GM19463 (cell line): ENCODE measurements at regions not wholly inside any gene's neighbourhood (a gene's known extent, or its start where the extent isn't known, plus 50 kb on each side); places are given as distances from the start of the nearest gene placed in this dataset.

Source experiments
- ATAC-seq: cut with Tn5 transposase; IDR thresholded peaks from one replicate; pipeline ENCODE4 v1.9.1; 2021; ENCODE audit warnings: mild to moderate bottlenecking, moderate library complexity; ENCODE audit not compliant: unreplicated experiment

GRCh38 chr1:244218220-244218619, 167.1 kb downstream of the ZBTB18 start:
- no peak for ATAC-seq

GRCh38 chr1:244219149-244219548, 168.1 kb downstream of the ZBTB18 start:
- no peak for ATAC-seq

GRCh38 chr1:244219802-244220201, 168.7 kb downstream of the ZBTB18 start:
- no peak for ATAC-seq

- ATAC-seq, result no peak
Observed at GRCh38 chr1:244220410-244220809, 169.3 kb downstream of the ZBTB18 start.

GRCh38 chr1:244221991-244222390, 170.9 kb downstream of the ZBTB18 start:
- ATAC-seq, result no peak

- ATAC-seq, result no peak
Observed at GRCh38 chr1:244224487-244225430, 173.7 kb downstream of the ZBTB18 start.

GRCh38 chr1:244226435-244226834, 175.4 kb downstream of the ZBTB18 start:
- no peak for ATAC-seq

GRCh38 chr1:244230470-244230869, 179.4 kb downstream of the ZBTB18 start:
- ATAC-seq, result no peak

GRCh38 chr1:244231193-244231571, 180.1 kb downstream of the ZBTB18 start:
- no peak for ATAC-seq

- no peak for ATAC-seq
Observed at GRCh38 chr1:244231572-244232315, 180.7 kb downstream of the ZBTB18 start.

- ATAC-seq, result no peak
Observed at GRCh38 chr1:244234009-244234643, 183.0 kb downstream of the ZBTB18 start.

- ATAC-seq, result no peak
Observed at GRCh38 chr1:244235157-244235556, 184.1 kb downstream of the ZBTB18 start.

GRCh38 chr1:244236101-244236500, 185.0 kb downstream of the ZBTB18 start:
- no peak for ATAC-seq

- no peak for ATAC-seq
Observed at GRCh38 chr1:244236721-244237120, 185.6 kb downstream of the ZBTB18 start.

- ATAC-seq, result no peak
Observed at GRCh38 chr1:244237445-244237844, 186.4 kb downstream of the ZBTB18 start.

- peak; percentile 59 for ATAC-seq
Observed at GRCh38 chr1:244239261-244239770, 188.2 kb downstream of the ZBTB18 start.

GRCh38 chr1:244241438-244241837, 190.4 kb downstream of the ZBTB18 start:
- no peak for ATAC-seq

GRCh38 chr1:244242446-244242845, 191.4 kb downstream of the ZBTB18 start:
- ATAC-seq, result no peak

- no peak for ATAC-seq
Observed at GRCh38 chr1:244246334-244246733, 195.3 kb downstream of the ZBTB18 start.

GRCh38 chr1:244248426-244248825, 197.3 kb downstream of the ZBTB18 start:
- no peak for ATAC-seq

GRCh38 chr1:244252211-244252610, 199.5 kb downstream of the ADSS2 start:
- ATAC-seq, result no peak
